ENCODE measurements at regions not wholly inside any gene's neighbourhood (a gene's known extent, or its start where the extent isn't known, plus 50 kb on each side); places are given as distances from the start of the nearest gene placed in this dataset.

DNA sequence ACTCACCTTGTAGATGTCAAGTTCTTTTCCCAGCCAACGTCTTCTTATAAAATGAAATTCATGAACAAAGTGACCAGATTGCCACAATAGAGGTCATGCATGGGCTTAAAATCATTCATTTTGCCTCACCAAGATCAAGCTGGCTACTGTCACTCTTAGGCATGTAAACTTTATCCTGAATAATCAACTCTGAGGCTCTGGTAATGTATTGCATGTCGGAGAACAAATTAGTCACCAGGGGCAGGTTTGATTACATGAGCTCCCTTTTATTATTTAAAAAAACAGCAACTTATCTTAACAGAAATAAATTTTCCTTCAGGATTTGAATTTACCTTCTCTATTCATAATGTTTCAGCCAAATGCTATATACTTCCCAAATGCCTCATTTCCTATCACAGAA lies 112.9 kb upstream of the SP4 start:
- H3K9ac ChIP-seq (ENCODE audit: insufficient read length, low read depth), result no peak overlapping the region
- no peaks in the 10 kb centered on the region for H3K36me3 ChIP-seq (ENCODE audit: insufficient read depth, insufficient read length, low read length)
- TF ChIP-seq YY1 (IDR thresholded peaks at IDR 0.05; ENCODE audit: insufficient read depth, insufficient read length) (no peak), SUZ12 (IDR thresholded peaks at IDR 0.05; ENCODE audit: extremely low read depth, insufficient read depth, insufficient read length) (no peak), ZNF274 (IDR thresholded peaks at IDR 0.05; ENCODE audit: low read depth, low read length) (no peak)
- H3K9me3 ChIP-seq (ENCODE audit: insufficient read depth, low read length), result no peaks in the 10 kb centered on the region
- no peak overlapping the region for H3K4me3 ChIP-seq (ENCODE audit: insufficient read length, low read depth)
- H3K27me3 ChIP-seq (ENCODE audit: insufficient read depth, insufficient read length), result no peaks in the 10 kb centered on the region
- no peaks in the 10 kb centered on the region for H3K4me1 ChIP-seq (ENCODE audit: insufficient read depth, insufficient read length)
- no peak for DNase-seq (ENCODE audit: low read depth, low spot score)

DNA sequence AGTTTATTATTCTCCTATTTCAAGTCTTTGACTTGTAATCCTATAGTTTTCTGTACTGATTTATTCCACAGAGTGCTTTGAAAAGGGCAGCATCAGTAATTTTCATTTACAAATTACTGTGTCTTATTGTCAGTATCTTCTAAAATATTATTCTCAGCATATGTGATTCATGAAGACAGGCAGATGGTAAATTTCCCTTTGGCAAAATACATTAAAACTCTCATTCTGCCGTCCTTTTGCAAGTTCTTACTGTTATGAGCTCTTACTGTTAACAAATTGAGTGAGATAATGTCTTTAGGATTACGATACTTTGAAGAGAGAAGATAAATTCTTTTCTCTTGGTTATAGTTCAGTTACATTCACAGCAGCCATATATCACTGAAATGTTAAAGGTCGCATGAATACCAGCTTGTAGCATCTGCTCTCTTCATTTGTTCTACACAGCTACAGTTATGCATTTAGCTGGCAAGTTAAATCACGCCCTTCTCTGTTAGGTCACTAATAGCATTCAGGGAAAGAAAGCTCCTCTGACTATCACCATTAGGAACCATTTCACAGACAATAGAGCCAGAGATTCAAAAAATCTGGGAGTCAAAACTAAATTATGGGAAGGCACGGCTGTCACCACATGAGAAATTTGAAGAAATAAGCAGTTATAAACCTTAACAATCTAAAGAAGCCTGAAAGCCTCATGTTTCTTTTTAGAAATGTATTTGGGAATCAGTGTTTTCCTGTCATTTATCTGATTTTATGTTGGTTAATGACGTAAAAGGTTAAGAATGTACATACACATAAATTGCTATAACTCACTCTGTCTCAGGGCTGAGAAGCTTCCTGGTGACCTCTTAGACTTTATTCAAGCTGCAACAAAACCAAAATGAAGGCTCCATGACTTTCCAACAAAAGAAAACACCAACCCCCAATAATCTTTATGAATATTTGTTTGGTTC lies 109.6 kb upstream of the SP4 start:
- TF ChIP-seq YY1 (IDR thresholded peaks at IDR 0.05; ENCODE audit: insufficient read depth, insufficient read length) (no peak), ZNF274 (IDR thresholded peaks at IDR 0.05; ENCODE audit: low read depth, low read length) (no peak), SUZ12 (IDR thresholded peaks at IDR 0.05; ENCODE audit: extremely low read depth, insufficient read depth, insufficient read length) (no peak)
- Histone ChIP-seq H3K27me3 (ENCODE audit: insufficient read depth, insufficient read length) (no peaks in the 10 kb centered on the region), H3K36me3 (ENCODE audit: insufficient read depth, insufficient read length, low read length) (no peaks in the 10 kb centered on the region), H3K4me1 (ENCODE audit: insufficient read depth, insufficient read length) (no peaks in the 10 kb centered on the region), H3K9ac (ENCODE audit: insufficient read length, low read depth) (no peak overlapping the region), H3K4me3 (ENCODE audit: insufficient read length, low read depth) (no peak overlapping the region), H3K9me3 (ENCODE audit: insufficient read depth, low read length) (no peaks in the 10 kb centered on the region)
- peak; percentile 16 for DNase-seq (ENCODE audit: low read depth, low spot score)

DNA sequence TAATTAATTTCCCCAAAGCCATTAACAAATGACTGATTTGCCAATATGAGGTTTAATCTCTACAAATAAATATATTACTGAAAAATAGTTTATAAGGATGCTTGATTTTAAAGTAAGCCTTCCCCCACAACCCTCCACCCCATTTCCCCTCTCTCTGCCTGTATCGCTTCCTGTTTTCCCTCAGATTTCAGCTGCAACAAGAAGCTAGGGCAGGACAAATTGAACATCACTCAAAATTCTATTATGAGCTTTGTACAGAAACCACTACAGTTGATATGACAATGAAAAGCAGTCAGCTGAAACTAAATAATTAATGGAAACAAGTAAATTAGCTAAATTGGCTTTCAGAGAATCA lies 109.0 kb upstream of the SP4 start:
- H3K27me3 ChIP-seq (ENCODE audit: insufficient read depth, insufficient read length), result no peaks in the 10 kb centered on the region

DNA sequence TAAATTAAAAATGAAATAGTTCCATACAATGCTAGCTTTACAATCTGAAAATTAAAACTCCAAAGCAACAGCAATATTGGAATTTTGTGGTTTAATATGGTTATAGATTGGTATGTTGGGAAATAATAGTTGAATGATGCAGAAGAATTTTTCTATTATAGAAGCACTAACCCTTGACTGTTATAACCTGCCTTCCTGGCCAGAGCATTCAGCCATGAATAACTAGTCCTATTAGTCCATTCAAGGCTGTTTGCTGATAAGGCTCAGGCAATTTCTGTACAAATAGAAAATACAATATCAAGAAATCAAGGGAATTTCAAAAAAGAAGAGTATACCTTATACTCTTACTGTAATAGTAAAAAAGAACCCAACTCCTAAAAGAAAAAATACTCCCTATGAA lies 101.6 kb upstream of the SP4 start:
- Histone ChIP-seq H3K27me3 (ENCODE audit: insufficient read depth, insufficient read length) (no peaks in the 10 kb centered on the region), H3K4me3 (ENCODE audit: insufficient read length, low read depth) (no peak overlapping the region), H3K9ac (ENCODE audit: insufficient read length, low read depth) (no peak overlapping the region), H3K4me1 (ENCODE audit: insufficient read depth, insufficient read length) (no peaks in the 10 kb centered on the region), H3K36me3 (ENCODE audit: insufficient read depth, insufficient read length, low read length) (no peaks in the 10 kb centered on the region), H3K9me3 (ENCODE audit: insufficient read depth, low read length) (peaks cover 10% of the 10 kb centered on the region; the same call in 1 of the 2 replicates)
- no peak for DNase-seq (ENCODE audit: low read depth, low spot score)
- TF ChIP-seq ZNF274 (IDR thresholded peaks at IDR 0.05; ENCODE audit: low read depth, low read length) (no peak), YY1 (IDR thresholded peaks at IDR 0.05; ENCODE audit: insufficient read depth, insufficient read length) (no peak), SUZ12 (IDR thresholded peaks at IDR 0.05; ENCODE audit: extremely low read depth, insufficient read depth, insufficient read length) (no peak)

More for the DNA sequence above, 109.0 kb upstream of the SP4 start:
- Histone ChIP-seq H3K4me3 (ENCODE audit: insufficient read length, low read depth) (no peak overlapping the region), H3K4me1 (ENCODE audit: insufficient read depth, insufficient read length) (no peaks in the 10 kb centered on the region), H3K9me3 (ENCODE audit: insufficient read depth, low read length) (no peaks in the 10 kb centered on the region), H3K36me3 (ENCODE audit: insufficient read depth, insufficient read length, low read length) (no peaks in the 10 kb centered on the region), H3K9ac (ENCODE audit: insufficient read length, low read depth) (no peak overlapping the region)
- TF ChIP-seq SUZ12 (IDR thresholded peaks at IDR 0.05; ENCODE audit: extremely low read depth, insufficient read depth, insufficient read length) (no peak), YY1 (IDR thresholded peaks at IDR 0.05; ENCODE audit: insufficient read depth, insufficient read length) (no peak), ZNF274 (IDR thresholded peaks at IDR 0.05; ENCODE audit: low read depth, low read length) (no peak)
- no peak for DNase-seq (ENCODE audit: low read depth, low spot score)

DNA sequence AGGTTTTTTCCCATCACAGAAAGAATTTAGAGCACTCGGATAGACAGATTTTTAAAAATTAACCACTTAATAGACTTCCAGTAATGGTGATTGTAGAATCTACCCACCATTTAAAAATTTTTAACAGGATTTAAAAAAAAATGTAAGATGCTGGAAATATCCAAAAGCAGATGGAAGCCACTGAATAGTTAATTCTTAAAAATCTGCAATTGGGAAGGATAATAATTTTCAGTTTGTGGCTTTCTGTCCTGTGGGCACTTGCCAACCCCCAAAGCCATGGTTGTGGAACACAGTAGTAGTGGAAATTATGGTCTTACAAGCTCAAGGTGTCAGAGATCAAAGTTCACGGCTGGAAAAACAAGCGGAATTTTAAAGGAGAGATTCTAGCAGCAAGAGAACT lies 101.0 kb upstream of the SP4 start:
- no peak for DNase-seq (ENCODE audit: low read depth, low spot score)
- Histone ChIP-seq H3K36me3 (ENCODE audit: insufficient read depth, insufficient read length, low read length) (no peaks in the 10 kb centered on the region), H3K4me1 (ENCODE audit: insufficient read depth, insufficient read length) (no peaks in the 10 kb centered on the region), H3K27me3 (ENCODE audit: insufficient read depth, insufficient read length) (no peaks in the 10 kb centered on the region), H3K9ac (ENCODE audit: insufficient read length, low read depth) (no peak overlapping the region), H3K4me3 (ENCODE audit: insufficient read length, low read depth) (no peak overlapping the region), H3K9me3 (ENCODE audit: insufficient read depth, low read length) (peaks cover 10% of the 10 kb centered on the region; the same call in 1 of the 2 replicates)
- no peak for TF ChIP-seq YY1 (IDR thresholded peaks at IDR 0.05; ENCODE audit: insufficient read depth, insufficient read length)
- TF ChIP-seq SUZ12 (IDR thresholded peaks at IDR 0.05; ENCODE audit: extremely low read depth, insufficient read depth, insufficient read length), result no peak
- TF ChIP-seq ZNF274 (IDR thresholded peaks at IDR 0.05; ENCODE audit: low read depth, low read length), result no peak

GRCh38 chr7:21327422-21328409 lies 100.2 kb upstream of the SP4 start:
- Histone ChIP-seq H3K27me3 (ENCODE audit: insufficient read depth, insufficient read length) (no peaks in the 10 kb centered on the region), H3K4me1 (ENCODE audit: insufficient read depth, insufficient read length) (no peaks in the 10 kb centered on the region), H3K4me3 (ENCODE audit: insufficient read length, low read depth) (no peak overlapping the region), H3K36me3 (ENCODE audit: insufficient read depth, insufficient read length, low read length) (no peaks in the 10 kb centered on the region), H3K9ac (ENCODE audit: insufficient read length, low read depth) (no peak overlapping the region), H3K9me3 (ENCODE audit: insufficient read depth, low read length) (peaks cover 10% of the 10 kb centered on the region; the same call in 1 of the 2 replicates)
- no peak for DNase-seq (ENCODE audit: low read depth, low spot score)
- no peak for TF ChIP-seq ZNF274 (IDR thresholded peaks at IDR 0.05; ENCODE audit: low read depth, low read length)
- no peak for TF ChIP-seq SUZ12 (IDR thresholded peaks at IDR 0.05; ENCODE audit: extremely low read depth, insufficient read depth, insufficient read length)
- TF ChIP-seq YY1 (IDR thresholded peaks at IDR 0.05; ENCODE audit: insufficient read depth, insufficient read length), result no peak
